ENCODE measurements at regions not wholly inside any gene's neighbourhood (a gene's known extent, or its start where the extent isn't known, plus 50 kb on each side); places are given as distances from the start of the nearest gene placed in this dataset.

- FAIRE-seq (no peak), DNase-seq (ENCODE audit: low spot score) (no peak)
These were observed 242.2 kb downstream of the B3GLCT start for GRCh38 chr13:31441800-31442510.

GRCh38 chr13:31442571-31442970 is 242.8 kb downstream of the B3GLCT start:
- DNase-seq (ENCODE audit: low spot score) (no peak), FAIRE-seq (no peak)

GRCh38 chr13:31444266-31444856 is 244.6 kb downstream of the B3GLCT start:
- no peak for FAIRE-seq

DNA sequence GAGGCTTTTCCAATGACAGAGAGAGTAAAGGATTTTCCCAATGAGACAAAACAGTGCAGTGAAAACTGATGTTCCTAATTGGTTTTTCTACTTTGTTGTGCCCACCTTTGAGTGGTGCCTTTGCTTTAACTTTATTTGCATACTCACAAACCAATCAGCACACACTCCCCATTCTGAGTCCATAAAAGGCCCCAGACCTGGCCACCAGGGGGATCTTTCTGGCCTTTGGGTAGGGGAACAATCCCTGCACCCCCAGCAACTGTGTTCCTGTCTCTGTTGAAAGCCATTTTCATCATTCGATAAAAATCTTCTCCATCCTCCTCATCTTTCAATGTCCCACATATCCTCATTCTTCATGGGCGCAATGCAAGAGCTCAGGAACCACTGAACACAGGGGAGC is 252.8 kb downstream of the B3GLCT start:
- DNase-seq (ENCODE audit: low spot score) (no peak), FAIRE-seq (no peak)

More at GRCh38 chr13:31444266-31444856, 244.6 kb downstream of the B3GLCT start:
- DNase-seq (ENCODE audit: low spot score) = no peak

- no peak for DNase-seq (ENCODE audit: low spot score)
- FAIRE-seq = no peak
These were observed 255.8 kb downstream of the B3GLCT start for GRCh38 chr13:31455581-31455980.

GRCh38 chr13:31456056-31456455 is 256.3 kb downstream of the B3GLCT start:
- DNase-seq (ENCODE audit: low spot score) (no peak), FAIRE-seq (no peak)

- FAIRE-seq (no peak), DNase-seq (ENCODE audit: low spot score) (no peak)
These were observed 260.3 kb downstream of the B3GLCT start for GRCh38 chr13:31460061-31460460.

GRCh38 chr13:31461923-31462322 is 262.1 kb downstream of the B3GLCT start:
- FAIRE-seq (no peak), DNase-seq (ENCODE audit: low spot score) (no peak)

DNA sequence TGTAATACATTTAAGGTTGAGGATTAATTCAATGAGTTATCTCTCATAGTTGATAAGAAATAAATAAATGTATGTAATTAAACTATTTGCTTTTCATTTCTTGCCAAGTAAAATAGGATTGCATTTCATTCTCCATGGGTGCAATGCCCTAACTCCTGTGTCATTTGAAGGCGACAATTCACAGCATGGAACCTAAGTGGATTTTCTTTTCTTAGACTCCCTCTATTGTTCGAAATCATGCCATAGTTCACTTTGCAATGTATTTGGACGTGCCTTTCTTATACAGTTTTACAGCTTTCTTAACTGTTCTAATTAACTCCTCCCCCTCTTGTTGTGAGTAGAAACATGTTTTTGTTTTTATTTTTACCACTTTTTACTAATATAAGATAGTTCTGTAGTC is 263.0 kb downstream of the B3GLCT start:
- FAIRE-seq = no peak
- no peak for DNase-seq (ENCODE audit: low spot score)

- DNase-seq (ENCODE audit: low spot score) = no peak
- no peak for FAIRE-seq
These were observed 268.5 kb downstream of the B3GLCT start for GRCh38 chr13:31468114-31468902.

DNA sequence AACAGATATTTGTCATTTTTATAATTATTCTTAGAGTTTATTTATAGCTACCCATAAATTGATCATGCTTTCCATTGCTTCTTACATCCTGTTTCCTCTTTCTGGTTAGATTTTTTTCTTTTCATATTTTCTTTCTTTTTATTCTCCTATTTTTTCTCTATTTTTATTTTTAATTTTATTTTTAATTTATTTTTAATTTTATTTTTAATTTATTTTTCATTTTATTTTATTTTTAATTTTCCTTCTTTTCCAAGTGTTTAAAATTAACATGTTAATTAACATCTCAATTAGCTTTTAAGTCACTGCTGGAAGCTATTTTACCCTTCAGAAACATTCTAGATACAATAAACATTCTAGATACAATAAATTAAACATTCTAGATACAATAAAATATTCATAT is 269.6 kb downstream of the B3GLCT start:
- FAIRE-seq (no peak), DNase-seq (ENCODE audit: low spot score) (no peak)

GRCh38 chr13:31476266-31476665 is 263.1 kb upstream of the RXFP2 start:
- FAIRE-seq (no peak), DNase-seq (ENCODE audit: low spot score) (peak; percentile 10)

GRCh38 chr13:31476753-31477152 is 262.6 kb upstream of the RXFP2 start:
- FAIRE-seq (no peak), DNase-seq (ENCODE audit: low spot score) (no peak)

DNA sequence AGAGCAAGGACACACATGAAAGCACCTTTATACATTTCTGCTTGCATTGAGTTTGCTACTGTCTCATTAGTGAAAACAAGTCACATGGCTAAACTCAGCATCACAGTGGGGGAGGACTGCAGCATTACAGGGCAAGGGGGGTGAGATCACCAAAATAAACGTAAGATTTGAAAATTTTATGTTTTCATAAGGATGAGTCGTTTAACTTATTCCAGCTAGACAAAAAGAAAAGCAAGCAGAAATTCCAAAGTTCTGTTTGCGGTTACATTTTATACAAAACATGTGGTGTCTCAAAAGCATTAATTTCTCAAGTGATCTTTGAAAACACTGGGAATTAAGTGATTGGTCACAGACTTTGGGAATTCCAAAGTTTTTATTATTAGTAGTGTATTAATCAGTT is 261.4 kb upstream of the RXFP2 start:
- no peak for FAIRE-seq
- DNase-seq (ENCODE audit: low spot score) = no peak

- DNase-seq (ENCODE audit: low spot score) (peak; percentile 9), FAIRE-seq (no peak)
These were observed 254.1 kb upstream of the RXFP2 start for GRCh38 chr13:31485183-31485582.

DNA sequence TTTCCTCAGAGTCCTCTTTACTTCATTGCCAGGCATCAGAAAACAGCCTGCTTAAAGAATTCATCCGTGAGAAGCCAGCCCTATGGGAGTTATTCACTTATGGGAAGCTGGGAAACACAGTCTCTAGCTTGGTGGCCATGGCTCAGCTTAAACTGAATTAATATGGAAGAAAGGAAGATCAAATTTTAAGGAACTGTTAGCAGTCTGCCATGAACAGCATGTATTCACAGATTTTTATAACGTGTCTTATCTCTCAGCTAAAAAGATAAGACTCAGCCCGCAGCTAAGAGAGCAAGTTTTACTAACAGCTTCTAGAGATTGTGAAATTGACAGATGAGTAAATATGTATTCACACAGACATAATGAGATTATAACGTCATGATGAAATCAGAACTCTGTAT is 253.7 kb upstream of the RXFP2 start:
- no peak for FAIRE-seq
- DNase-seq (ENCODE audit: low spot score) = no peak

- DNase-seq (ENCODE audit: low spot score) = no peak
- FAIRE-seq = no peak
These were observed 244.0 kb upstream of the RXFP2 start for GRCh38 chr13:31495336-31495735.

DNA sequence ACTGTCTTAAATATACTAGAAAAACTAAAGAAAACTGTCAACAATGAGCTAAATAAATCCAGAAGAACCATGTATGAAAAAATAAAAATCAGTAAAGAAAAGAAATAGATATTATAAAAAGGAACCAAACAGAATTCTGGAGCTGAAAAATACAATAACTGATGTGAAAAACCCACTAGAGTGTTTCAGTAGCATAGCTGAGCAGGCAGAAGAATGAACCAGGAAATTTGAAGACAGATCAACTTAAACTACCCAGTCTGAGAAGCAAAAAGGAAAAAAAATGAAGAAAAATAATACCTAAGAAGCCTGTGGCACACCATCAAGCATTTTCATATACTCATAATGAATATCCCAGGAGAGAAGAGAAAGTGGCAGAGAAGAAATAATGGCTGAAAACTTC is 240.1 kb upstream of the RXFP2 start:
- DNase-seq (ENCODE audit: low spot score) (no peak), FAIRE-seq (no peak)

- DNase-seq (ENCODE audit: low spot score) = no peak
These were observed 235.7 kb upstream of the RXFP2 start for GRCh38 chr13:31503626-31504025.

GRCh38 chr13:31504918-31505317 is 234.4 kb upstream of the RXFP2 start:
- FAIRE-seq (no peak), DNase-seq (ENCODE audit: low spot score) (no peak)

More at GRCh38 chr13:31503626-31504025, 235.7 kb upstream of the RXFP2 start:
- no peak for FAIRE-seq

- FAIRE-seq (no peak), DNase-seq (ENCODE audit: low spot score) (no peak)
These were observed 227.0 kb upstream of the RXFP2 start for GRCh38 chr13:31512331-31512730.

GRCh38 chr13:31514932-31515331 is 224.4 kb upstream of the RXFP2 start:
- DNase-seq (ENCODE audit: low spot score) (no peak), FAIRE-seq (no peak)
